CD4-positive, alpha-beta T cell treated with Interleukin-12 subunit alpha and Interleukin-12 subunit beta, for 1 hour (primary cell): ENCODE measurements at regions not wholly inside any gene's neighbourhood (a gene's known extent, or its start where the extent isn't known, plus 50 kb on each side); places are given as distances from the start of the nearest gene placed in this dataset.
"Not testable (repeated sequence)": the region's sequence is repeated elsewhere in the genome, so short reads cannot be mapped to it uniquely, and the experiment has no call there.

Experiments used
- DNase-seq: peaks from one replicate; pipeline ENCODE4 v3.0.0-alpha.2; 2020

- DNase-seq = no peak
Observed at GRCh38 chr6:74568861-74569260, 637.0 kb downstream of the COL12A1 start.

GRCh38 chr6:74567923-74568290 is 637.9 kb downstream of the COL12A1 start:
- DNase-seq = not testable (repeated sequence)

GRCh38 chr6:74567281-74567922 is 638.5 kb downstream of the COL12A1 start:
- DNase-seq = no peak

- no peak for DNase-seq
Observed at GRCh38 chr6:74557236-74557635, 648.6 kb downstream of the COL12A1 start.

DNA sequence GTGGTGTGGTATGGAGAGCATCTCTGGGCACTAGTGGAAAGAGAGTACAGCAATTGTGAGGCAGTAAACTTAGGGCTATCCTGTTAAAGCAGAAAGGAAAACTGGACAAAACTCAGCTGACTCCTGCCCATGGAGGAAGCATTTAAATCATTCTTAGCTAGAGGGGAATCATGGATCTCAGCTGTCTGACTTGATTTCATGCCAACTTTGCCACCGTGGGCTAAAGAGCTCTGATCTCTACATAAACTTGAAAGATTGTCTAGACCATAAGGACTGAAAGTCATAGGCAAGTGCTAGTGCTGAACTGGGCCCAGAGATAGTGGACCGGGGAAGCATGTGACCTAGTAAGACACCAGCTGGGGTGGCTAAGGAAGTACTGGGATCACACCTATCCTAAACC is 651.8 kb downstream of the COL12A1 start:
- no peak for DNase-seq

DNA sequence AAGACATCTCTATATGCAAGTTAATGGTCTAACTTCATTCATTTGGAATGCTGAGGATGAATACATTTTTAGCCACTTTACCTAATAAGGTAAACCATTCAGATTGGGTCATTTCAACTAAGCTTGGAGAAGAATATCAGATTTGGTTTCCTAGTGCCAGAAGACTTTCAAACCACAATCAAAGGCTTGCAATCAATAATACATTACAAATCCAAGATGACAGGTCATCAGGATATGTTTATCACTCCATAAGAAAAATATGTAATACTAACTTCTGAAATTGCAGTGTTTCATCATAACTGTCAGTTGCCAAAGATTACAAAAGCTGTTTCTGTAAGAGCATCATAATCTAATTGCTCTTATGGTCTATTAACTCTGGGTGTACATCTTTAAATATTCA is 654.0 kb downstream of the COL12A1 start:
- DNase-seq = no peak

DNA sequence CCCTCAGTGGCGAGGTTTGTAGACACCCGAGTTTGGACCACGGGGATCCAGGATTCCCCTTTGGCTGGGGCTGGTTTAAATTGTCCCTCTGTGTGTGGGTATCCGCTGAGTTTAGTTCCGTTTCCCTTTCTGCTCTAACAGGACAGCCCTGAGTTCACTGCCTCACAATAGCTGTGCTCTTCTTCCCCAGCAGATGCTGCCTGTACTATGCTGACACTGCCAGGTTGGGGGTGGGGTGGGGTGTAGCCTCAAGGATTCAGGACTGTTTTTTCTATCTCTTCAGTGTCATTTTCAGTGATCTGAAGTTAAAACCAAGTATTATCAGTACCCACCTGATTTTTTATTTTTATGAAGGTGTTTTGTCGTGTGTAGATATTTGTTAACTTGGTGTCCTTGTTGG is 655.0 kb downstream of the COL12A1 start:
- no peak for DNase-seq

DNA sequence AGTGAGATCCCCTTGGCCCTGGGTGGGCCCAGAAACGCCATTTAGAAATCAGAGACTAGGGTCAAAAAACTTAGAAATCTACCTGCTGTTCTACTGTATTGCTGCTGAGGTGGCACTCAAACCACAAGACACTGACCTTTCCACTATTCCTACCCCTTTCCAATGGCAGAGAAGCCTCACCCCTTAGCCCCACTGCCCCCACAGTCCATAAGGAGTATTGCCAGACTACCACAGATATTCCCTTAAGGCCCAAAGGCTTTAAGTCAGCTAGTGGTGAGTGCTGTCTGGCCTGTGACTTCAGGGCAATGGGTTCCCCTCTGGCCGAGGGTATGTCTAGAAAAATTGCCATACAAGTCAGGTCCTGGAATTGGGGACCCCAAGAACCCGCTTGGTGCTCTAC is 656.1 kb downstream of the COL12A1 start:
- no peak for DNase-seq

GRCh38 chr6:74534465-74535211 is 671.2 kb downstream of the COL12A1 start:
- no peak for DNase-seq

GRCh38 chr6:74519163-74519562 is 686.7 kb downstream of the COL12A1 start:
- no peak for DNase-seq

GRCh38 chr6:74518035-74518434 is 687.8 kb downstream of the COL12A1 start:
- no peak for DNase-seq

- DNase-seq = no peak
Observed at GRCh38 chr6:74510878-74511277, 695.0 kb downstream of the COL12A1 start.

DNA sequence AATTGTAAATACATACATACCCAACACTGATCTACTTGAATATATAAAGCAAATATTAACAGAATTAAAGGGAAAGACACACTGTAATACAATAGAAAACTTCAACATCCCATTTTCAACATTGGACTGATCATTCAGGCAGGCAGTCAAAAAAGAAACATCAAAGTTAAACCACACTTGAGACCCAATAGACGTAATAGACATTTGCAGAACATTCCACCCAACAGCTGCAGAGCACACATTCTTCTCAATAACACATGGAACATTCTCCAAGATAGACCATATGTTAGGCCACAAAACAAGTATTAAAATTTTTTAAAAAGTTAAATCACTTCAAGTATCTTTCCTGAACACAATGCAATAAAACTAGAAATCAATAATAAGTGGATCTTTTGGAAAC is 698.2 kb downstream of the COL12A1 start:
- no peak for DNase-seq

DNA sequence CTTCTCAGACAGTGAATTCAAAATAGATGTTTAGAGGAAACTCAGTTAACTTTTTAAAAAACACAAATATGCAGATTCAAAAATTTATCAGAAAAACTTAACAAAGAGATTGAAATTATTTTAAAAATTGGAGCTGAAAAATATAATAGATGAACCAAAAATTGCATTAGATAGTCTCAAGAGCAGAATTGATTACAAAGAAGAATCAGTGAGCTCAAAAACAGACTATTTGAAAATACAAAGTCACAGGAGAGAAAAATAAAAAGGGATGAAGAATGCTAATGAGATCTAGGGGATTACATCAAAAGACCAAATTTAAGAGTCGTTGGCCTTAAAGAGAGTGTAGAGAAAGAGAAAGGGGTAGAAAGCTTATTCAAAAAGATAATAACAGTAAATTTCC is 700.5 kb downstream of the COL12A1 start:
- DNase-seq = no peak

DNA sequence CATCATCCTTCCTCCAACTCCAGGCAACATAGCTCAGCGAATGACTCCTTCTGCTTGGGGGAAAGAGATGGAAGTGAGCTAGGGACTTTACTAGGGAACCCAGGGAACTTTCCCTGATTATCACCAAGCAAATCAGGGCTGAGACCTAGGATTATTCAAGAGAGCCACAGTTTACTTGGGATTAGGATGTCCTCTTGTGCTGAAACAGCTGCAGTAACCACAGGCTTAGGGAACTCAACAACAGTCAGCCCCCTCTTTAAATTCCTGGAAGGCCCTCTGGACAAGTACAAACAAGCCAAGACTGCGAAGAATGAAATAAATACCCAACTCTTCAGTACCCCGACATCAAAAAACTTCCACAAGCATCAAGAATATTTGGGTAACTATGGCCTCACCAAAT is 700.9 kb downstream of the COL12A1 start:
- DNase-seq = no peak

GRCh38 chr6:74492587-74492986 is 713.3 kb downstream of the COL12A1 start:
- no peak for DNase-seq

DNA sequence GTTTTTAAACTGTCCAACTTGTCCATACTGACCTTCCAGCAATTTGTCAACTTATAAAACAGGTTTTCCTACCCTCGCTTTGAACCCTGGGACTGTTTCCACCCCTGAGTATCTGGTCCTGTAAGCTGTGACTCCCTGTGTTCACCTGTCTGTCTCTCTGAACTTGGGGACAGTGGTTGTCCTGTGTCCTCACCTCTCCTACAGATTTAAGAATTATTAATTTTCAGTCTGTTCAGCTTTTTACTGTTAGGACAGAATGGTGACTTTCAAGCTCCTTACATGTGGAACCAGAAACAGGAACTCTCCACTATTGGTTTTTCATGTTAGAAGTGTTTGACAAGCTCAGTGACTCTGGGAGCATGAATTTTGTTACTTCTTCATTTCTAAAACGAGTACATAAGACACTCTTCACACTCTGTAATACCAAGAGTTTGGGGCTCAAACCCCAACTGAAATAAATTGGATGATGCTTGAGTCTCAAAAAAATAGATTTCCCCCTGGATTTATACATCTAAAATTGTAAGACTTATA is 713.9 kb downstream of the COL12A1 start:
- no peak for DNase-seq

GRCh38 chr6:74488726-74489125 is 717.1 kb downstream of the COL12A1 start:
- not testable (repeated sequence) for DNase-seq

DNA sequence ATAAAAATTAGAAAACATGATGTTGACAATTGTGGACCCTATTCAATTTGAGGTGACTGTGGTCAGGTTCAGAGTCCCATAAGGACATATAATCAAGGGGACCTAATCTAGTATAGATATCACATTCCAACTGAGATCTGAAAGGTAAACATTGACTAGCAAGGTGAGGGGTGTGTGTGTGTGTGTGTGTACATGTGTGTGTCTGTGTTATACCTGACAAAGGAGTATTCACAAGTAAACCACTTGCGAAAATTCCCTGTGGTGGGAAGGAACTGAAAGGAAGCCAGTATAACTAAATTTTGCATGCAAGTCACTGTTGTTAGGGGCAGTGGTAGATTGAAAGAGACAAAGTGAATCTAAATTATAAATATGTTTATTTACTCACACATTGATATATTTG is 723.7 kb downstream of the COL12A1 start:
- DNase-seq = no peak

- DNase-seq = no peak
Observed at GRCh38 chr6:74480561-74480960, 725.3 kb downstream of the COL12A1 start.

- DNase-seq = no peak
Observed at GRCh38 chr6:74479960-74480359, 725.9 kb downstream of the COL12A1 start.

- DNase-seq = no peak
Observed at GRCh38 chr6:74479420-74479819, 726.4 kb downstream of the COL12A1 start.

DNA sequence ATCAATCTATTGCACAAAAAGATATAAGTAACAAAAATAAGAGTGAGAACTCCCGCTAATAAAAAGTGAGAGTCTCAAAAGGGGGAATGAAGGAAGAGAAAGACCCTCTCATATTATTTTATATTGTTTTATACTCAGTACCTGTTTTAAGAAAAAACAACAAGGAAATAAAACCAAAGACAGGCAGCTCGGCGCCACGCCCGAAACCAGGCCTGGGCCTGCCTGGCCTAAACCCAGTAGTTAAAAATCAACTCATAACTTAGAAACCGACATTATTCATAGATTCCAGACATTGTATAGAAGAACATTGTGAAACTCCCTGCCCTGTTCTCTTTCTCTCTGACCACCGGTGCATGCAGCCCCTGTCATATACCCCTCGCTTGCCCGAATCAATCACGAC is 731.8 kb downstream of the COL12A1 start:
- not testable (repeated sequence) for DNase-seq

DNA sequence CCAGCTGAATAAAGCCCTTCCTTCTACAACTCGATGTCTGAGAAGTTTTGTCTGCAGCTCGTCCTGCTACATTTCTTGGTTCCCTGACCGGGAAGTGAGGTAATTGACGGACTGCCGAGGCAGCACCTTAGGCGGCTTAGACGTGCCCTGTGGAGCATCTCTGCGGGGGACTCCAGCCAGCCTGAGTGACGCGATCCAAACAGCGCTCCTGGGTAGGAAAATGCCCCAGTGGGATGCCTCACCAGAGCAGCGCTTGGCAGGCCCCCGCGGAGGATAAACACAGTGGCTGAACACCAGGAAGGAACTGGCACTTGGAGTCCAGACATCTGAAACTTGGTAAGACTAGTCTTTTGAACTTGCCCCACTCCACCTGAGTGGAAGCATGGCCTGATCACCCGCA is 737.3 kb downstream of the COL12A1 start:
- DNase-seq = not testable (repeated sequence)
